ENCODE measurements at regions not wholly inside any gene's neighbourhood (a gene's known extent, or its start where the extent isn't known, plus 50 kb on each side); places are given as distances from the start of the nearest gene placed in this dataset.

GRCh38 chr22:34281738-34282137, 361.5 kb upstream of the LARGE1 start:
- BruUV-seq (replicated peaks) = no TSS peak
- H3K9ac ChIP-seq (ENCODE audit: low read length) = no peak overlapping the region
- no peaks in the 10 kb centered on the region for H3K4me1 ChIP-seq (ENCODE audit: control insufficient read depth in 1 of 2, insufficient read depth in 2 of 2, low read length in 2 of 2)
- ChIA-PET RAD21 (ENCODE audit: low non-redundant PET in 1 of 2, low total read pairs in 2 of 2, uncharacterized antibody in 2 of 2, unreplicated experiment in 2 of 2) (no interaction called here), POLR2A (no interaction called here), CTCF (no interaction called here)
- no peak for DNase-seq (ENCODE audit: low read depth, low spot score)
- no peak for ATAC-seq
- no peak overlapping the region for H3K27ac ChIP-seq (ENCODE audit: low read depth, low read length)
- no peaks in the 10 kb centered on the region for H4K20me1 ChIP-seq (ENCODE audit: insufficient read depth)
- no peak overlapping the region for H2AFZ ChIP-seq (ENCODE audit: low read depth, low read length, poor library complexity, severe bottlenecking)
- intact Hi-C loops (cut with micrococcal nuclease) = no loop called here
- no peaks in the 10 kb centered on the region for H3K36me3 ChIP-seq (ENCODE audit: control insufficient read depth in 1 of 2, insufficient read depth in 2 of 2, low read length in 2 of 2)
- no peak for TF ChIP-seq CTCF (IDR thresholded peaks at IDR 0.05 in 2 of 3, conservative IDR thresholded peaks at IDR 0.05 in 1 of 3; ENCODE audit: borderline replicate concordance in 1 of 3, insufficient read depth in 1 of 3, low read depth in 2 of 3, low read length in 2 of 3)
- no peak for TF ChIP-seq ZNF274 (IDR thresholded peaks at IDR 0.05; ENCODE audit: low read depth, low read length)
- no peak for TF ChIP-seq SIN3A (IDR thresholded peaks at IDR 0.05; ENCODE audit: low read depth)
- no peak for TF ChIP-seq EZH2phosphoT487 (IDR thresholded peaks at IDR 0.05; ENCODE audit: borderline replicate concordance)
- no peak for TF ChIP-seq POLR2A (IDR thresholded peaks at IDR 0.05; ENCODE audit: borderline replicate concordance, extremely low read depth, insufficient read depth, insufficient read length)
- no peak for TF ChIP-seq EZH2 (IDR thresholded peaks at IDR 0.05)
- TF ChIP-seq JUND (IDR thresholded peaks at IDR 0.05) = no peak
- no peak for TF ChIP-seq REST (IDR thresholded peaks at IDR 0.05; ENCODE audit: low read depth)
- no peak for TF ChIP-seq ZFX (IDR thresholded peaks at IDR 0.05)
- no peak for TF ChIP-seq ELF1 (IDR thresholded peaks at IDR 0.05; ENCODE audit: borderline replicate concordance, low read depth)
- no peak for TF ChIP-seq RAD21 (IDR thresholded peaks at IDR 0.05; ENCODE audit: low read depth)
- TF ChIP-seq EGR1 (IDR thresholded peaks at IDR 0.05; ENCODE audit: low read depth) = no peak
- peaks cover 6 to 43% of the 10 kb centered on the region in 2 experiments; a peak in 2 of 4 replicates for H3K9me3 ChIP-seq (ENCODE audit: control insufficient read depth in 1 of 2, insufficient read depth in 1 of 2, low read depth in 1 of 2, low read length in 2 of 2)
- no peak overlapping the region for H3K4me3 ChIP-seq (replicated peaks in 1 of 2; ENCODE audit: low read depth in 1 of 2, low read length in 2 of 2)
- no peaks in the 10 kb centered on the region for H3K27me3 ChIP-seq (ENCODE audit: insufficient read depth, low read length)
- no peaks in the 10 kb centered on the region for H3K79me2 ChIP-seq (ENCODE audit: insufficient read depth, low read length)
- no peaks in the 10 kb centered on the region for H3K9me2 ChIP-seq (ENCODE audit: insufficient read depth)
- H3K4me2 ChIP-seq (ENCODE audit: low read length) = no peak overlapping the region
